ENCODE measurements at regions not wholly inside any gene's neighbourhood (a gene's known extent, or its start where the extent isn't known, plus 50 kb on each side); places are given as distances from the start of the nearest gene placed in this dataset.

- no peaks in the 10 kb centered on the region for H3K36me3 ChIP-seq
- no peaks in the 10 kb centered on the region for H3K27me3 ChIP-seq
- H3K27ac ChIP-seq, result no peak overlapping the region
- WGBS, result 92% methylated on average over 2 of the region's 2 CpGs
- no peaks in the 10 kb centered on the region for H3K4me1 ChIP-seq
- H3K9me3 ChIP-seq, result no peaks in the 10 kb centered on the region
- DNase-seq (ENCODE audit: low spot score in 2 of 2), result no peak
- TF ChIP-seq CTCF (IDR thresholded peaks at IDR 0.05), result no peak
- no peak for TF ChIP-seq EP300 (IDR thresholded peaks at IDR 0.05)
- TF ChIP-seq POLR2A (IDR thresholded peaks at IDR 0.05), result no peak
- TF ChIP-seq POLR2AphosphoS5 (IDR thresholded peaks at IDR 0.05), result no peak
- no peak overlapping the region for H3K4me3 ChIP-seq
These were observed 114.4 kb downstream of the ZNF518B start for GRCh38 chr4:10342866-10343265.

GRCh38 chr4:10336471-10336870 lies 120.8 kb downstream of the ZNF518B start:
- DNase-seq (ENCODE audit: low spot score in 2 of 2), result no peak
- 60% methylated on average over 4 of the region's 4 CpGs for WGBS

GRCh38 chr4:10335050-10335449 lies 122.2 kb downstream of the ZNF518B start:
- no peak for DNase-seq (ENCODE audit: low spot score in 2 of 2)
- H3K27me3 ChIP-seq, result peaks cover 5% of the 10 kb centered on the region
- TF ChIP-seq EP300 (IDR thresholded peaks at IDR 0.05) (no peak), CTCF (IDR thresholded peaks at IDR 0.05) (no peak), POLR2A (IDR thresholded peaks at IDR 0.05) (no peak), POLR2AphosphoS5 (IDR thresholded peaks at IDR 0.05) (no peak)

More at GRCh38 chr4:10336471-10336870, 120.8 kb downstream of the ZNF518B start:
- H3K4me3 ChIP-seq, result no peak overlapping the region
- no peaks in the 10 kb centered on the region for H3K9me3 ChIP-seq
- TF ChIP-seq POLR2AphosphoS5 (IDR thresholded peaks at IDR 0.05), result no peak
- TF ChIP-seq EP300 (IDR thresholded peaks at IDR 0.05), result no peak
- no peak for TF ChIP-seq CTCF (IDR thresholded peaks at IDR 0.05)
- TF ChIP-seq POLR2A (IDR thresholded peaks at IDR 0.05), result no peak
- H3K27ac ChIP-seq, result no peak overlapping the region
- no peaks in the 10 kb centered on the region for H3K4me1 ChIP-seq
- no peaks in the 10 kb centered on the region for H3K36me3 ChIP-seq
- H3K27me3 ChIP-seq, result peaks cover 5% of the 10 kb centered on the region

GRCh38 chr4:10334506-10335028 lies 122.7 kb downstream of the ZNF518B start:
- no peak for TF ChIP-seq POLR2A (IDR thresholded peaks at IDR 0.05)
- TF ChIP-seq POLR2AphosphoS5 (IDR thresholded peaks at IDR 0.05), result no peak
- TF ChIP-seq CTCF (IDR thresholded peaks at IDR 0.05), result no peak
- no peak for TF ChIP-seq EP300 (IDR thresholded peaks at IDR 0.05)
- H3K27ac ChIP-seq, result no peak overlapping the region
- H3K4me1 ChIP-seq, result no peaks in the 10 kb centered on the region
- no peaks in the 10 kb centered on the region for H3K36me3 ChIP-seq
- no peak overlapping the region for H3K4me3 ChIP-seq
- peaks cover 5% of the 10 kb centered on the region for H3K27me3 ChIP-seq
- WGBS, result 81% methylated on average over 3 of the region's 3 CpGs
- no peaks in the 10 kb centered on the region for H3K9me3 ChIP-seq
- no peak for DNase-seq (ENCODE audit: low spot score in 2 of 2)

More at GRCh38 chr4:10335050-10335449, 122.2 kb downstream of the ZNF518B start:
- no peak overlapping the region for H3K27ac ChIP-seq
- no peaks in the 10 kb centered on the region for H3K9me3 ChIP-seq
- 71% methylated on average over 8 of the region's 8 CpGs for WGBS
- no peak overlapping the region for H3K4me3 ChIP-seq
- no peaks in the 10 kb centered on the region for H3K36me3 ChIP-seq
- no peaks in the 10 kb centered on the region for H3K4me1 ChIP-seq

- DNase-seq (ENCODE audit: low spot score in 2 of 2), result no peak
- no peaks in the 10 kb centered on the region for H3K4me1 ChIP-seq
- TF ChIP-seq CTCF (IDR thresholded peaks at IDR 0.05), result no peak
- no peak for TF ChIP-seq POLR2A (IDR thresholded peaks at IDR 0.05)
- TF ChIP-seq EP300 (IDR thresholded peaks at IDR 0.05), result no peak
- no peak for TF ChIP-seq POLR2AphosphoS5 (IDR thresholded peaks at IDR 0.05)
- peaks cover 5% of the 10 kb centered on the region for H3K27me3 ChIP-seq
- H3K36me3 ChIP-seq, result no peaks in the 10 kb centered on the region
- no peaks in the 10 kb centered on the region for H3K9me3 ChIP-seq
- no peak overlapping the region for H3K27ac ChIP-seq
- no peak overlapping the region for H3K4me3 ChIP-seq
- WGBS, result 50% methylated on average over 1 of the region's 1 CpG
These were observed 123.3 kb downstream of the ZNF518B start for GRCh38 chr4:10333942-10334341.
